Fibroblast of lung (primary cell): ENCODE measurements at regions not wholly inside any gene's neighbourhood (a gene's known extent, or its start where the extent isn't known, plus 50 kb on each side); places are given as distances from the start of the nearest gene placed in this dataset.

Source experiments
- DNase-seq, 2 donors: peaks; one replicate each; pipeline versions ENCODE4 v3.0.0 to v3.0.0-alpha.2; 2010; ENCODE audit warnings: low read depth in 2 of 2
- H2AFZ ChIP-seq: 2 replicates; pipeline ENCODE4 v1.5.1; 2012; ENCODE audit warnings: low read length, control low read depth, inconsistent platforms
- H3K27ac ChIP-seq: 2 replicates; pipeline ENCODE4 v1.5.1; 2011; ENCODE audit warnings: low read length, control low read depth; ENCODE audit not compliant: insufficient read depth
- H3K27me3 ChIP-seq: 2 replicates; pipeline ENCODE4 v1.5.1; 2011; ENCODE audit warnings: mild to moderate bottlenecking, low read length; ENCODE audit not compliant: control insufficient read depth, insufficient read depth
- H3K36me3 ChIP-seq: 2 replicates; pipeline ENCODE4 v1.5.1; 2011; ENCODE audit warnings: low read length; ENCODE audit not compliant: control insufficient read depth, insufficient read depth
- H3K4me1 ChIP-seq: 2 replicates; pipeline ENCODE4 v1.5.1; 2011; ENCODE audit warnings: low read length; ENCODE audit not compliant: control insufficient read depth, insufficient read depth; ENCODE audit errors: extremely low read depth
- H3K4me2 ChIP-seq: 2 replicates; pipeline ENCODE4 v1.5.1; 2011; ENCODE audit warnings: low read length, control low read depth; ENCODE audit not compliant: insufficient read depth; ENCODE audit errors: extremely low read depth
- H3K4me3 ChIP-seq, 4 experiments: fragments of 200-600 bp in 1 of 4; sonication (generic) in 1 of 4; replicated peaks in 1 of 4; 2 replicates each; pipeline ENCODE4 v1.5.1; 2011 to 2016; ENCODE audit warnings: low read length in 4 of 4, low read depth in 3 of 4, mild to moderate bottlenecking in 3 of 4, control low read depth in 2 of 4, inconsistent platforms in 1 of 4, mixed read lengths in 1 of 4; ENCODE audit not compliant: insufficient read depth in 1 of 4; ENCODE audit errors: control extremely low read depth in 1 of 4
- H3K79me2 ChIP-seq: 2 replicates; pipeline ENCODE4 v1.5.1; 2012; ENCODE audit warnings: mild to moderate bottlenecking, low read length, inconsistent platforms; ENCODE audit not compliant: control insufficient read depth, insufficient read depth
- H3K9ac ChIP-seq: 2 replicates; pipeline ENCODE4 v1.5.1; 2011; ENCODE audit warnings: mild to moderate bottlenecking, low read length, control low read depth; ENCODE audit not compliant: insufficient read depth
- H3K9me3 ChIP-seq: 2 replicates; pipeline ENCODE4 v1.5.1; 2012; ENCODE audit warnings: low read depth, low read length; ENCODE audit not compliant: control insufficient read depth, insufficient read depth
- H4K20me1 ChIP-seq: 2 replicates; pipeline ENCODE4 v1.5.1; 2011; ENCODE audit warnings: low read length; ENCODE audit not compliant: control insufficient read depth, insufficient read depth; ENCODE audit errors: extremely low read depth
- CTCF ChIP-seq, 2 donors: IDR thresholded peaks in 1 of 2; conservative IDR thresholded peaks in 1 of 2; 1 replicate in 1 of 2; 2 replicates in 1 of 2; pipeline ENCODE4 v1.5.1; 2011 to 2012; ENCODE audit warnings: low read length in 2 of 2, control low read depth in 1 of 2, inconsistent platforms in 1 of 2, low read depth in 1 of 2, mild to moderate bottlenecking in 1 of 2
- EZH2 ChIP-seq: IDR thresholded peaks from 2 replicates; pipeline ENCODE4 v1.5.1; 2012; ENCODE audit warnings: low read length, control low read depth, mild to moderate bottlenecking; ENCODE audit errors: missing control alignments

GRCh38 chr1:187763976-187764375 lies 935.2 kb downstream of the PLA2G4A start:
- H3K4me3 ChIP-seq, result no peak overlapping the region
- H3K9ac ChIP-seq, result no peak overlapping the region
- no peak overlapping the region for H2AFZ ChIP-seq
- H3K4me2 ChIP-seq, result no peak overlapping the region
- no peaks in the 10 kb centered on the region for H4K20me1 ChIP-seq
- no peaks in the 10 kb centered on the region for H3K36me3 ChIP-seq
- H3K27ac ChIP-seq, result no peak overlapping the region
- H3K9me3 ChIP-seq, result no peaks in the 10 kb centered on the region
- peak in 1 of 2 donors; percentile 70 for DNase-seq
- H3K79me2 ChIP-seq, result no peaks in the 10 kb centered on the region
- H3K4me1 ChIP-seq, result no peaks in the 10 kb centered on the region
- TF ChIP-seq CTCF (conservative IDR thresholded peaks at IDR 0.05 in 1 of 2, IDR thresholded peaks at IDR 0.05 in 1 of 2; ENCODE audit: low read depth in 1 of 2, low read length in 2 of 2), result no peak
- TF ChIP-seq EZH2, result no peak
- no peaks in the 10 kb centered on the region for H3K27me3 ChIP-seq

- no peaks in the 10 kb centered on the region for H3K9me3 ChIP-seq
- no peak overlapping the region for H3K27ac ChIP-seq
- H3K36me3 ChIP-seq, result no peaks in the 10 kb centered on the region
- no peak overlapping the region for H3K4me2 ChIP-seq
- no peak for TF ChIP-seq EZH2
- TF ChIP-seq CTCF (conservative IDR thresholded peaks at IDR 0.05 in 1 of 2, IDR thresholded peaks at IDR 0.05 in 1 of 2; ENCODE audit: low read depth in 1 of 2, low read length in 2 of 2), result no peak
- H3K79me2 ChIP-seq, result no peaks in the 10 kb centered on the region
- H3K9ac ChIP-seq, result no peak overlapping the region
- H2AFZ ChIP-seq, result no peak overlapping the region
- no peaks in the 10 kb centered on the region for H3K4me1 ChIP-seq
- no peaks in the 10 kb centered on the region for H4K20me1 ChIP-seq
- no peak overlapping the region for H3K4me3 ChIP-seq
- no peak for DNase-seq
- H3K27me3 ChIP-seq, result no peaks in the 10 kb centered on the region
Observed at GRCh38 chr1:187771396-187771795, 942.6 kb downstream of the PLA2G4A start.

- Histone ChIP-seq H3K9me3 (no peaks in the 10 kb centered on the region), H4K20me1 (no peaks in the 10 kb centered on the region), H3K27me3 (no peaks in the 10 kb centered on the region), H2AFZ (no peak overlapping the region), H3K27ac (no peak overlapping the region), H3K9ac (no peak overlapping the region), H3K79me2 (no peaks in the 10 kb centered on the region), H3K36me3 (no peaks in the 10 kb centered on the region), H3K4me3 (no peak overlapping the region), H3K4me2 (no peak overlapping the region), H3K4me1 (no peaks in the 10 kb centered on the region)
- no peak for DNase-seq
- TF ChIP-seq CTCF (conservative IDR thresholded peaks at IDR 0.05 in 1 of 2, IDR thresholded peaks at IDR 0.05 in 1 of 2; ENCODE audit: low read depth in 1 of 2, low read length in 2 of 2) (no peak), EZH2 (no peak)
Observed at GRCh38 chr1:187773168-187773567, 944.4 kb downstream of the PLA2G4A start.
